ENCODE measurements at regions not wholly inside any gene's neighbourhood (a gene's known extent, or its start where the extent isn't known, plus 50 kb on each side); places are given as distances from the start of the nearest gene placed in this dataset.
A peak's percentile ranks its signal among the peaks of the same experiment; 100 is the strongest.

- no peak for DNase-seq
Observed at GRCh38 chr12:61530456-61530855, 729.7 kb upstream of the USP15 start.

- no peak for DNase-seq
Observed at GRCh38 chr12:61531195-61531594, 729.0 kb upstream of the USP15 start.

- DNase-seq: no peak
Observed at GRCh38 chr12:61536117-61536516, 724.1 kb upstream of the USP15 start.

GRCh38 chr12:61536525-61536924, 723.7 kb upstream of the USP15 start:
- no peak for DNase-seq

- DNase-seq: peak; percentile 32
Observed at GRCh38 chr12:61538951-61539350, 721.3 kb upstream of the USP15 start.

GRCh38 chr12:61542551-61542950, 717.7 kb upstream of the USP15 start:
- no peak for DNase-seq

GRCh38 chr12:61546296-61546695, 713.9 kb upstream of the USP15 start:
- DNase-seq: peak; percentile 1

GRCh38 chr12:61553091-61553490, 707.1 kb upstream of the USP15 start:
- DNase-seq: no peak

- DNase-seq: no peak
Observed at GRCh38 chr12:61554268-61555008, 705.8 kb upstream of the USP15 start.

GRCh38 chr12:61563665-61564450, 696.3 kb upstream of the USP15 start:
- no peak for DNase-seq

- DNase-seq: no peak
Observed at GRCh38 chr12:61564466-61564865, 695.7 kb upstream of the USP15 start.

GRCh38 chr12:61566183-61566582, 694.0 kb upstream of the USP15 start:
- no peak for DNase-seq

- no peak for DNase-seq
Observed at GRCh38 chr12:61574339-61574738, 685.9 kb upstream of the USP15 start.

- DNase-seq: no peak
Observed at GRCh38 chr12:61584943-61585342, 675.3 kb upstream of the USP15 start.

- peak; percentile 2 for DNase-seq
Observed at GRCh38 chr12:61590864-61591263, 669.3 kb upstream of the USP15 start.

- DNase-seq: no peak
Observed at GRCh38 chr12:61610143-61610542, 650.1 kb upstream of the USP15 start.

- DNase-seq: no peak
Observed at GRCh38 chr12:61629702-61630101, 630.5 kb upstream of the USP15 start.

- no peak for DNase-seq
Observed at GRCh38 chr12:61646639-61647038, 613.6 kb upstream of the USP15 start.

GRCh38 chr12:61647566-61647965, 612.6 kb upstream of the USP15 start:
- no peak for DNase-seq

- DNase-seq: no peak
Observed at GRCh38 chr12:61652265-61652664, 607.9 kb upstream of the USP15 start.

- DNase-seq: peak; percentile 31
Observed at GRCh38 chr12:61654698-61655097, 605.5 kb upstream of the USP15 start.

- DNase-seq: no peak
Observed at GRCh38 chr12:61655241-61655640, 605.0 kb upstream of the USP15 start.

GRCh38 chr12:61667676-61668075, 592.5 kb upstream of the USP15 start:
- DNase-seq: no peak

GRCh38 chr12:61676520-61676919, 583.7 kb upstream of the USP15 start:
- DNase-seq: no peak
